ENCODE measurements at regions not wholly inside any gene's neighbourhood (a gene's known extent, or its start where the extent isn't known, plus 50 kb on each side); places are given as distances from the start of the nearest gene placed in this dataset.
A peak's percentile ranks its signal among the peaks of the same experiment; 100 is the strongest.

GRCh38 chr1:96996001-96996400 is 274.4 kb downstream of the PTBP2 start:
- no peak for DNase-seq (ENCODE audit: low read depth)

- DNase-seq (ENCODE audit: low read depth): no peak
Observed at GRCh38 chr1:96997717-96998116, 276.1 kb downstream of the PTBP2 start.

- no peak for DNase-seq (ENCODE audit: low read depth)
Observed at GRCh38 chr1:96998466-96998865, 276.9 kb downstream of the PTBP2 start.

GRCh38 chr1:96999191-96999590 is 277.6 kb downstream of the PTBP2 start:
- peak; percentile 41 for DNase-seq (ENCODE audit: low read depth)

- no peak for DNase-seq (ENCODE audit: low read depth)
Observed at GRCh38 chr1:97004054-97004453, 282.5 kb downstream of the PTBP2 start.

- no peak for DNase-seq (ENCODE audit: low read depth)
Observed at GRCh38 chr1:97004743-97005142, 283.2 kb downstream of the PTBP2 start.

GRCh38 chr1:97006044-97006661 is 284.6 kb downstream of the PTBP2 start:
- peak; percentile 57 for DNase-seq (ENCODE audit: low read depth)

GRCh38 chr1:97007840-97008604 is 286.4 kb downstream of the PTBP2 start:
- DNase-seq (ENCODE audit: low read depth): no peak

GRCh38 chr1:97010566-97011264 is 289.1 kb downstream of the PTBP2 start:
- peak; percentile 15 for DNase-seq (ENCODE audit: low read depth)

GRCh38 chr1:97013136-97013535 is 291.6 kb downstream of the PTBP2 start:
- DNase-seq (ENCODE audit: low read depth): no peak

- peak; percentile 32 for DNase-seq (ENCODE audit: low read depth)
Observed at GRCh38 chr1:97013941-97014340, 292.4 kb downstream of the PTBP2 start.

GRCh38 chr1:97014426-97014825 is 292.8 kb downstream of the PTBP2 start:
- no peak for DNase-seq (ENCODE audit: low read depth)

- peak; percentile 33 for DNase-seq (ENCODE audit: low read depth)
Observed at GRCh38 chr1:97017895-97018294, 296.3 kb downstream of the PTBP2 start.

Measured in ELR (cell line).